VCaP (cell line): ENCODE measurements at regions not wholly inside any gene's neighbourhood (a gene's known extent, or its start where the extent isn't known, plus 50 kb on each side); places are given as distances from the start of the nearest gene placed in this dataset.
"Not testable (repeated sequence)": the region's sequence is repeated elsewhere in the genome, so short reads cannot be mapped to it uniquely, and the experiment has no call there.

Experiments used
- H3K27ac ChIP-seq: fragments of 450-650 bp; 2 replicates; pipeline ENCODE4 v1.5.1; 2017
- CTCF ChIP-seq: fragments of 450-650 bp; conservative IDR thresholded peaks from 2 replicates; pipeline ENCODE4 v1.5.1; 2017; ENCODE audit warnings: mild to moderate bottlenecking, moderate library complexity

GRCh38 chr16:85229869-85230462 lies 117.7 kb upstream of the CIBAR2 start:
- H3K27ac ChIP-seq: no peak overlapping the region
- no peak for TF ChIP-seq CTCF

- H3K27ac ChIP-seq: not testable (repeated sequence)
Observed at GRCh38 chr16:85230764-85231383, 118.6 kb upstream of the CIBAR2 start.

GRCh38 chr16:85231959-85232358 lies 119.7 kb upstream of the CIBAR2 start:
- TF ChIP-seq CTCF: no peak
- no peak overlapping the region for H3K27ac ChIP-seq

- H3K27ac ChIP-seq: no peak overlapping the region
- TF ChIP-seq CTCF: no peak
Observed at GRCh38 chr16:85232369-85233142, 120.3 kb upstream of the CIBAR2 start.

- TF ChIP-seq CTCF: no peak
- H3K27ac ChIP-seq: no peak overlapping the region
Observed at GRCh38 chr16:85233516-85233915, 121.2 kb upstream of the CIBAR2 start.

GRCh38 chr16:85234310-85235204 lies 122.3 kb upstream of the CIBAR2 start:
- no peak overlapping the region for H3K27ac ChIP-seq
- TF ChIP-seq CTCF: no peak

GRCh38 chr16:85235991-85236817 lies 123.9 kb upstream of the CIBAR2 start:
- no peak for TF ChIP-seq CTCF
- H3K27ac ChIP-seq: no peak overlapping the region
